ENCODE measurements at regions not wholly inside any gene's neighbourhood (a gene's known extent, or its start where the extent isn't known, plus 50 kb on each side); places are given as distances from the start of the nearest gene placed in this dataset.

DNA sequence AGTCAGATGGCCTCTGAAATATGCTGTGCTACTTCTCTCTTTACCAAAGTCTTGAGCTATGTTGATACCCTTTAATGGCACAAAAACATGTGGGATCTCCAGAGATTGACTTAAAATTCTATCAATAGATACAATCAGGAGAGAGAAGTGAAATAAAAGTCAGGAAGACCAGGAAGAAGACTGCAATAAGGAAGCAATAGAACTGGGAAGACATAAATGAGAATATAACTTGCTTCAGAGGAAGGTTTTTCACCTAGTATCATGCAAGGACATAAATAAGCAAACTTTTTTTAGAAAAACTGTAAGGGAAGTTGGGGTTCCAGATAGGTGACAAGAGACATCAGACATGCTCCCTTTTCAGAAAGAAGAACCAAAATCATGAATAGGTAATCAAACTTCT lies 227.3 kb downstream of the XPNPEP1 start:
- DNase-seq (ENCODE audit: low read depth in 1 of 2, low spot score in 1 of 2) (no peak), ATAC-seq (no peak), FAIRE-seq (no peak)
- no peak overlapping the region for H3K4me3 ChIP-seq
- ChIA-PET POLR2A (no interaction called here), CTCF (interaction anchor here (1.1 kb wide), 1 partner anchor 21 kb away, joined by 3 read pairs; no protein-coding TSS in a partner anchor)
- H3K4me2 ChIP-seq: no peak overlapping the region
- TF ChIP-seq MAFK (IDR thresholded peaks at IDR 0.05; ENCODE audit: partially characterized antibody): no peak
- no peak for TF ChIP-seq CHD2 (IDR thresholded peaks at IDR 0.05; ENCODE audit: low read length, partially characterized antibody)
- TF ChIP-seq MAZ (IDR thresholded peaks at IDR 0.05; ENCODE audit: borderline replicate concordance, low read depth, low read length): no peak
- TF ChIP-seq, protein P1, sequence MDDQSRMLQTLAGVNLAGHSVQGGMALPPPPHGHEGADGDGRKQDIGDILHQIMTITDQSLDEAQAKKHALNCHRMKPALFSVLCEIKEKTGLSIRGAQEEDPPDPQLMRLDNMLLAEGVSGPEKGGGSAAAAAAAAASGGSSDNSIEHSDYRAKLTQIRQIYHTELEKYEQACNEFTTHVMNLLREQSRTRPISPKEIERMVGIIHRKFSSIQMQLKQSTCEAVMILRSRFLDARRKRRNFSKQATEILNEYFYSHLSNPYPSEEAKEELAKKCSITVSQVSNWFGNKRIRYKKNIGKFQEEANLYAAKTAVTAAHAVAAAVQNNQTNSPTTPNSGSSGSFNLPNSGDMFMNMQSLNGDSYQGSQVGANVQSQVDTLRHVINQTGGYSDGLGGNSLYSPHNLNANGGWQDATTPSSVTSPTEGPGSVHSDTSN (IDR thresholded peaks at IDR 0.05): no peak
- no peak for TF ChIP-seq NR3C1 (IDR thresholded peaks at IDR 0.05)
- no peak for TF ChIP-seq KDM5A (IDR thresholded peaks at IDR 0.05)
- TF ChIP-seq CEBPB (IDR thresholded peaks at IDR 0.05): no peak
- H3K4me1 ChIP-seq: no peaks in the 10 kb centered on the region
- H3K27ac ChIP-seq: no peak overlapping the region
- no peaks in the 10 kb centered on the region for H3K9me3 ChIP-seq

DNA sequence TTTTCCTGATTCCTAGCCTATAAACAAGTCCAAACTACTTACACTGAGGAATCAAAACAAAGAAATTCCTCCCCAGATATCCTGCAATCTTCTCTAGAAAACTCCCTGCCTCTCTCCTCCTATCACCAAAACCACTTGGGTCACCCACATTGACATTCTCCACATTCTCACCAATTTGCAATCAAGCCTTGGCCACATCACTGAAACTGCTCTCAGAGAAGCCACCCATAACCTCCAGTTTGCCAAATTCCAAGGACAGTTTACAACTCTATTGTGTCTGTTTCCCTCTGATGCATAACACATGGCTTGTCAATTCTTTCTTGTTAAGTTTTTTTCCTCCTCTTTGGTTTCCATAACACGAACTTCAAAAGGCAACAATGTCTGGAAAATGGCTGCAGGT lies 233.5 kb downstream of the XPNPEP1 start:
- Histone ChIP-seq H3K9me3 (no peaks in the 10 kb centered on the region), H3K4me1 (no peaks in the 10 kb centered on the region), H3K27ac (no peak overlapping the region), H3K4me3 (no peak overlapping the region), H3K4me2 (no peak overlapping the region)
- DNase-seq (ENCODE audit: low read depth in 1 of 2, low spot score in 1 of 2) (no peak), ATAC-seq (no peak), FAIRE-seq (no peak)
- TF ChIP-seq CEBPB (IDR thresholded peaks at IDR 0.05) (no peak), SREBF2 (IDR thresholded peaks at IDR 0.05) (no peak), HOXB5 (CRISPR knock-in tag; IDR thresholded peaks at IDR 0.05) (no peak), HOXA7 (CRISPR knock-in tag; IDR thresholded peaks at IDR 0.05) (no peak), ESRRA (IDR thresholded peaks at IDR 0.05; ENCODE audit: borderline replicate concordance, low read length) (no peak), BHLHE40 (IDR thresholded peaks at IDR 0.05; ENCODE audit: low read depth, low read length) (no peak), POLR2A (IDR thresholded peaks at IDR 0.05; ENCODE audit: low read length) (no peak), GATA3 (IDR thresholded peaks at IDR 0.05; ENCODE audit: borderline replicate concordance) (no peak), EP300 (IDR thresholded peaks at IDR 0.05) (no peak), HDAC2 (IDR thresholded peaks at IDR 0.05) (no peak), TFCP2L1 (CRISPR knock-in tag; IDR thresholded peaks at IDR 0.05) (no peak), HOXB13 (CRISPR knock-in tag; IDR thresholded peaks at IDR 0.05; ENCODE audit: low read depth) (no peak), PHF8 (IDR thresholded peaks at IDR 0.05; ENCODE audit: borderline replicate concordance, low read depth) (no peak), HEYL (CRISPR knock-in tag; IDR thresholded peaks at IDR 0.05) (no peak), RFX5 (IDR thresholded peaks at IDR 0.05) (no peak)
- TF ChIP-seq, protein P1 (IDR thresholded peaks at IDR 0.05): no peak
- TF ChIP-seq, protein P2, sequence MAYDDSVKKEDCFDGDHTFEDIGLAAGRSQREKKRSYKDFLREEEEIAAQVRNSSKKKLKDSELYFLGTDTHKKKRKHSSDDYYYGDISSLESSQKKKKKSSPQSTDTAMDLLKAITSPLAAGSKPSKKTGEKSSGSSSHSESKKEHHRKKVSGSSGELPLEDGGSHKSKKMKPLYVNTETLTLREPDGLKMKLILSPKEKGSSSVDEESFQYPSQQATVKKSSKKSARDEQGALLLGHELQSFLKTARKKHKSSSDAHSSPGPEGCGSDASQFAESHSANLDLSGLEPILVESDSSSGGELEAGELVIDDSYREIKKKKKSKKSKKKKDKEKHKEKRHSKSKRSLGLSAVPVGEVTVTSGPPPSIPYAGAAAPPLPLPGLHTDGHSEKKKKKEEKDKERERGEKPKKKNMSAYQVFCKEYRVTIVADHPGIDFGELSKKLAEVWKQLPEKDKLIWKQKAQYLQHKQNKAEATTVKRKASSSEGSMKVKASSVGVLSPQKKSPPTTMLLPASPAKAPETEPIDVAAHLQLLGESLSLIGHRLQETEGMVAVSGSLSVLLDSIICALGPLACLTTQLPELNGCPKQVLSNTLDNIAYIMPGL (CRISPR knock-in tag; IDR thresholded peaks at IDR 0.05; ENCODE audit: borderline replicate concordance): no peak
- TF ChIP-seq, protein P3, sequence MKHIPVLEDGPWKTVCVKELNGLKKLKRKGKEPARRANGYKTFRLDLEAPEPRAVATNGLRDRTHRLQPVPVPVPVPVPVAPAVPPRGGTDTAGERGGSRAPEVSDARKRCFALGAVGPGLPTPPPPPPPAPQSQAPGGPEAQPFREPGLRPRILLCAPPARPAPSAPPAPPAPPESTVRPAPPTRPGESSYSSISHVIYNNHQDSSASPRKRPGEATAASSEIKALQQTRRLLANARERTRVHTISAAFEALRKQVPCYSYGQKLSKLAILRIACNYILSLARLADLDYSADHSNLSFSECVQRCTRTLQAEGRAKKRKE (CRISPR knock-in tag; IDR thresholded peaks at IDR 0.05; ENCODE audit: low read depth): no peak
- CTCF ChIA-PET: no interaction called here
- WGBS (ENCODE audit: missing lambda C conversion rate): 0% methylated on average over 1 of the region's 1 CpG
- POLR2A ChIA-PET: no interaction called here
